ENCODE measurements at regions not wholly inside any gene's neighbourhood (a gene's known extent, or its start where the extent isn't known, plus 50 kb on each side); places are given as distances from the start of the nearest gene placed in this dataset.
"Not testable (repeated sequence)": the region's sequence is repeated elsewhere in the genome, so short reads cannot be mapped to it uniquely, and the experiment has no call there.

DNA sequence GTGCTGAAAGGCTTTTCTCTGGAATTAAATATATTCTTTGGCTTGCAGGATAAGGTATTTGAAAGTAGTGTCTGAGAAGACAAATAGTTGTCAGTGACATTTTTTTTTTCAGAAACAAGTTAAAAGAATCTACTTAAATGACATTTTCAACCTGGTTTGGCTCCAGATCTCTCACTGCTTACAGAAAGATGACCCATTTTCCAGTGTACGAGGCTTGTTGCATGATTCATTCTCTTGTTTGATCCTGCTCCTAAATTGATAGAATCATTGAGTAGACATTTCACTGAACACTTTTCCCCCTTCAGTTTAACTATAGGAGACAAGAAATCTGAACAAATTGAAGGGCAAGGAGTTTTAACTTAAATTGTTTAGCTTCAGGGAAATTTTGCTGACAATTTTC, 546.1 kb downstream of the ZNF608 start:
- no peak overlapping the region for H3K4me3 ChIP-seq (ENCODE audit: low read depth, low read length)

DNA sequence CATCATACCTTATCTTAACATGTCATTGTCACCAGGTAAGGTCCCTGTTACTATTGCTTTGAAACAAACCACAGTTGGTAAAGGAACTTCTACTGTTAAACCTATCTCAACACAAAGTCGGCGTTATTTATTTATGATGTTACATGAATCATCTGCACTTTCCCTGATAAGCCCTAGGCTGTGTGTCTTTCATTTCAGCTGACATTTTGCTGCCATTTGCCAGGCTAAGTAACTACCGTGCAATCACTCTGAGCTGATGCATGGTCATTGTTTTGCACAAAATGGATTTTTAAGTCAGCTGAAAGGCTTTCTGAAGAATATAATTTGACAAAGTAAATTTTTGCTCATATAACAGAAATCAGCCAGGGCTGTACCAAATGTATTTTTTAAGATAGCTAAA, 546.5 kb downstream of the ZNF608 start:
- no peak overlapping the region for H3K4me3 ChIP-seq (ENCODE audit: low read depth, low read length)

DNA sequence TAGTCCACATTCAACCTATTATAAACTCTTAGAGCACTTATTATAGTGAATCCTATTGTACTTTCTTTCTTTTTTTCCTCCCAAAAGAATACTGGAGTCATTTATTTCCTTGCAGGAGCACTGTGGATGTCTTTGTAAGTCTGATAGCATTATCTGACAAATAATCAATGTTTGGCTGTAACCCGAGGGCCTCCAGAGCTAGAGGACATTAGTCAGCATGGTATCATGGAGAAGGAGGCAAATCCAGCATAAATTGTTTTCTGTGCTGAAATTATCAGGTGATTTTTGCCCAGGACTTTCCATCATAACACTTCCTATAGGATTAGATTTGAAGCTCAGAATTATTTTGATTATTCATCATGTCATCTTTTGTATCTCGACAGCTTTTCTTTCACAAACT, 551.0 kb downstream of the ZNF608 start:
- H3K4me3 ChIP-seq (ENCODE audit: low read depth, low read length), result no peak overlapping the region

DNA sequence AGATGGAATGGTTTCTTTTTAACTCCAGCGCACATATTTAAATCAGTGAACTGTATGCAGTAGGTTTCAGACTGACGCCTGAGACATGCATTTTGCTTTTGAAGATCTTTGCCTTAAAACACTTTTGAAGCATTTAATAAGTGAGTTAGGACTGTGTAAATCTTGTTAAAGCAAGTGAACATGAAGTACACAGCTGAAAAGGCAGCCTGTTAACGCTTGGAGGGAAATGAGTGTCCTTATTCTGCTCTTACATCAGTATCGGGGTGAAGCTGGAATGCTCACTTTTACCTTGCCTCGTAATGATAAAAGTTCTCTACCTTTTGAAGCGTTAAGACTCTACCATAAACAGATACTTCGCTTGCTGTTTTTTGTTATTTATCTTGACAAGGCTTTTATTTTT, 552.2 kb downstream of the ZNF608 start:
- H3K4me3 ChIP-seq (ENCODE audit: low read depth, low read length), result no peak overlapping the region

DNA sequence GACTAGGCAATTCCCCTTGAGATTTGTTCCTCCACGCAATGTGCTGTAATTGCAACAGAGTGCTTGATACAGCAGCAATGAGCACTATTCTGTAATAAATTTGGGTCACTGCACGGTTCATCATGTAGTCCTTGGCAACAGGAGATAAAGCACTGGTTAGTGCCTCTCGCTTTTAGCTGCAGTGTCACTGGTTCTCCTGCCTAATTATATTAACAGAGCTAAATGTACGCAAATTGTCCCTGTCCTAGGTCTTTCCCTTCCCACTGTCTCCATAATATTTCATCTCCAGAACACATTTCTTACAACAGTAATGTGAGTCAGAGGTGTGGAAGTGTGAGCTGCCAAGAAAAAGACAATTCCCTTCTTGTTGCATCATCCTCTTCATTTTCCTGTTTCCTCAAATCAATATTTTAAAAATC, 553.1 kb downstream of the ZNF608 start:
- H3K4me3 ChIP-seq (ENCODE audit: low read depth, low read length), result no peak overlapping the region

DNA sequence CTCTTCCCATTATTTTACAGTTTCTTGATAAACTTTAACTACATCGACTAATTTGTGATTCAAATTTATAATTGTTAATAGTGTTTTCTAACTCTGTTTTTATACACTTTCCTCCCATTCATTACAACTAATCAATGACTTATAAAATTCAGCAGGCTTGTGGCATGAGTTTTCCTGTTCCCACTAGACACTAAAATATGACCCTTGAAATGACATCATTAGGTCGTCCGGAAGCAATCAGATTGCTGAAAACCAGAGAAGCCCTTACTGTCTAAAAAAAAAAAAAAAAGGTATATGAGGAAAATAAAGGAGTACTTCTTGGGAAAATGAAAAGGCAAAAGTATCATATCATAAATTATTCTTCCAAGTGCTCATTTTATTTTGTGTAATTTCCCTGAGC, 553.7 kb downstream of the ZNF608 start:
- H3K4me3 ChIP-seq (ENCODE audit: low read depth, low read length), result no peak overlapping the region

DNA sequence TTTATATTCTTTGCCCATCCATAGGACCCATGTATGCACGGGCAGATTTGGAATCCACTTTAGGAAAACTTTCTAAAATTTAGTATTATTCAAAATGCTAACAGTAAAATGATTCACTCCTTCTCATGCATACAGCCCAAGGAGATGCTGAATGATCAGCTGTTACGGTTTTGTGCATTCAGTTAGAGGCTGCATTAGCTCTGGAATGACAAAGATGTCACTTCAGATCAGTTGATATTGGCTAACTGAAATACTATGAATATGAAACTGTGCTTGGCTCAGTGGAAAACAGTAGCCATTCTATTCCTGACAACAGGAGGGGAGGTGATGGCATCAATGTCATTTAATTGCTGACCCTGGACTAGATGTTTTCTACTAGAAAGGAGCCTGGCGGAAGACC, 560.7 kb downstream of the ZNF608 start:
- H3K4me3 ChIP-seq (ENCODE audit: low read depth, low read length), result no peak overlapping the region

DNA sequence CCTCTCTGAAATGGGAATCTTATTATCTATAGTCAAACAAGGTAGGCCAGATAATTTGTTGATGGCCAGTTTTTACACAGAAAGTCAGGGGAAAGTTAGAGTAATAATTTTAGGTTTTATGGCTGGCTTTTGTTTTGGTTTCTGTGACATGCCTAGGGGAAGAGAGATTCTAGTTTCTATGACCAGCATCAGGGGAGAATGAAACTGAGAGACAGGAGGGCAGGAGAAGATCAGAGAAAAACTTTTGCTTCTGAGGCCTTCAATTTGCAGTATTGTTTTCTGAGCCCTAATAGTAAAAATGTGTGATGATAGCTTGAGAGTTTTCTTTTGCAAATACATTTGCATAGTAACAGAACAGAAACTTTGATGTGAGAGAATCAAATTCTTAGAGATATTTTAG, 564.3 kb downstream of the ZNF608 start:
- no peak overlapping the region for H3K4me3 ChIP-seq (ENCODE audit: low read depth, low read length)

DNA sequence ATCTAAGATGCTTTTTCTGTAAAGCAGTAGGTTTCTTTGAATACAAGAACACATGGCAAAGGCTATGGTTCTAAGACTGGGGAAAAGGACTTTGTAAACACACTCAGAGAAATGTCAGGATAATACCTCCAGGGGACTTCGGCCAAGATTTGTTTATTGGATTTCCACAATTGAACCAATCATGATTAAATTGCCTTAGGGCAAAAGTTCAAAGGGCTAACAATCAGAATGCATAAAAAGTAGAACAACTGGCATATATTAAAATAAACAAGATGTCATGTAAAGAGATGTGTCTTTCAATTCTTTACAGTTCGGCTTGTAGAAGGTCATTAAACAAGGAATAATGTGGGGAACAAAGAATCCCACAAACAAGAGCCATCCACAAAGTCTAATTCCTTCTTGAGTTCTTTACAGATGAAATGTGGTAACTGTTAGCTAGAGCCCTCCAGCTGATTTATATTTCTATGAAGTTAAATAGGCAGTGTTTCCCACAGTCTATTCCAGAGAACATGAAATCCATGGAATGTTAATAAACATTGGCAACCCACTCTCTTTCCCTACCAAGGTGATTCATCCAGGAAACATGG, 565.5 kb downstream of the ZNF608 start:
- no peak overlapping the region for H3K4me3 ChIP-seq (ENCODE audit: low read depth, low read length)

DNA sequence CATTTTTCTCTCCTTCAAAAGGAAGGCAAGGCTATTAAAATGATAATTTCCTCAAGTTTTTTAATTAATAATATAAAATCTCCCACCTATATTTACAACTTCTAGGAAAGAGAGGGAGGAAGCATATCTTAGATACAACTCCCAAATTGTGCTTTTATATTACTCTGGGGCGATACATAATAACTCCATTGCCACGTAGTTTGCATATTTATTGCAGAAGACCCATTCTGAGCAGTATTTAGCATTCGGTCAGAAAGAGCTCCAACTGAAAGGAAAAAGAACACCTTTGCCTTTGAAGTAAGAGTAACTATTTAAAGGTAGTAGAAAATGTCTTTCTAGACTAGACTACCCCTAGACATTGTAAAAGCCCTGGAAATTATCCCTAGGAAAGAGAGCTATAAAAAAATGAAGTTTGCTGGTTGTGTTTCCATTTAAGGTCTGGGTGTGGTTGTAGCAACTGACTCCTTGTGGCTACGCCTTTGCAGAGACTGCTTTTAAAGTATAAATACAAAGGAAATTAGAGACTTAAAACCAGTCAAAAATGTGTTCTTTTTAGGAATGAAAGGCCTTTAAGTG, 566.1 kb downstream of the ZNF608 start:
- H3K4me3 ChIP-seq (ENCODE audit: low read depth, low read length), result no peak overlapping the region

DNA sequence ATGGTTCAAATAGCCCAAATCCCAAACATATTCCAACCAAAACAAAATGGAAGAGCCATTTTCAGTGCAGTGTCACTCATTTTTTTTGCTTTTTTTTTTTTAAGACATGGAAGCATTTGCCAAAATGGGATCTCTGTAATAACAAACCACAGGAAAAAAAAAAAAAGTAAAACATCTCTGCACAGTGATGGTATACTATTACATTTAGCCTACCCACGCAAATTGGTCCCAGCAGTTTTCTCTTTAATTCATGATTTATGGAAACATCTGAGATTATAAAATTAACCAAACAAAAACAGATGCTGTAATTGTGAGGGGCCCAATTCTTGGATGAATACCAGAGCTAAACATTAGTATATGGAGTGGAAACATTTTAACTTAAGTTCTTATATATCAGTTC, 566.6 kb downstream of the ZNF608 start:
- H3K4me3 ChIP-seq (ENCODE audit: low read depth, low read length), result no peak overlapping the region

DNA sequence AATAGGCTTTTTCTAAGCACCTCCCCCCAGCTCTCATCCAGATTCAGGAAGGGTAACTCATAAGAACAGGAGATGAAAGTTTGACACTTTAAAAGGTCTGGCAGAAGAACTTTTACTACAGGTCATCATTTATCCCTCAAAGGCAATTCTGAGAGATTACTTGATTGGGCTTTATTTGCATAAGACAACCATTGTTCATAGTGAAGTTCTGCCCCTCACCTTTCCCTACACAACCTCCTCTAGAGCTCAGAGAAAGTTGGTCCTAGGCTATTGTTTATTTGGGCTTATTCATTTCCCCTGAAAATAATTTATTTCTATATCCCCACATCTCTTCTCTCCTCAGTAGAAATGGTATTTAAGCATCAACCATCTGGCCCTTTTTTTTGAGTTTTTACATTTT, 568.4 kb downstream of the ZNF608 start:
- H3K4me3 ChIP-seq (ENCODE audit: low read depth, low read length), result no peak overlapping the region

DNA sequence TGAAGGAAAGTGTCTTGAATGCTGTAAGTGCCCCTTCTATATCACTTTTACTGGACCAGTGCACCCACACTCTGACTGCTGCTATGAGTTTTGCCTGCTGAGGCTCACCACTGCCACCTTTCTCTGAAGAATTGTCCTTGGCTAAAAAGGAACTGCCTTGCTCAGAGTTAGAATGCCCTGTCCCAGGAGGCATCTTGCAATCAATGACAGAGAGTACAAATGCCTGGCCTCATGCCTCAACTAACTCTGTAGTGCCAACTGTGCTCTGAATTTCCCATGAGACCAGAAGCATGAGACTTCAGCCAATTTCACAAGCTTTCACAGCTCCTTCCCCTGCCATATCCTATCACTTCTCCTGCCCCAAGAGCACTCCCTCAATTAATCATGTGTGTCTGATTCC, 569.7 kb downstream of the ZNF608 start:
- H3K4me3 ChIP-seq (ENCODE audit: low read depth, low read length), result no peak overlapping the region

DNA sequence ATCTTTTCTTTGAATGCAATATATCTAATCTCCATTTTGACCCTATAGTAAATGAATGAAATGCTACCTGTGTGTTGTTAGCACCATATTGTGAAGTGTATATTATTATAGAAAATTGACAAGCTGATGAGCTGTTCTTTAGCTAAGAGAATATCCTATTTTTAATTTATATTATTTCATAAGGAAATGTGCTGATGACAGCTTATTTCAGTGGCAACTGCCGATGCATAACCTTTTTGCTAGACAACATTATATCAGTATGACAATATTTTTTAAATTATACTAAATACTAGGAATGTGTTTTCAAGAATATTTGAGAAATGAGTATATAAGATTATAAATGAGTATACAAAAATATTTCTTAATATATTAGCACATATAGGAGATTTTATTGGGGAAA, 573.1 kb downstream of the ZNF608 start:
- no peak overlapping the region for H3K4me3 ChIP-seq (ENCODE audit: low read depth, low read length)

DNA sequence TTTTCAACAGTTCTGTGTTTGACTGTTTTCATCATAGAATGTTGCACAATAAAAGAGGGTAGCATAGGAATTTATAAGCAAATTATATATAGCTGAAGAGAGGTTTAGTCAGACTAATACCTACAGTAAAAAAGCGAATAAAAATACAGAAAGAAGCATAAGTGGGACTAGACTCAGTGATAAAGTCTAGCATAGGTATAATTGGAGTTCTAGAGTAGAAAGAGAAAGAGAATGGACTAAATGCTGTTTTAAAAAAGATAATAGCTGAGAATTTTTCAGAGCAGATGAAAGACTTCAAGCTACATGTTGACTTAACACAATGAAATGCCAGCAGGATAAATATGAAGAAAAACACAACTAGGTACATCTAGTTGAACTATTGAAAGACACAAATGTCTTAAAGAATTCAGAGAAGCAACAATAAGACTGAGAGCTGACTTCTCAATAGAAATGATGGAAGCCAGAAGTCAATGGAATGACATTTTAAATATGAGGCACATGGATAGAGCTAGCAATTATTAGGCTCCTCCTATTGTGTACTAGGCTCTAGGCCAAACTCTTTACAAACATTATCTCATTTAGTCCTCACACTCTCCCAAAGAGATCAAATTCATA, 573.9 kb downstream of the ZNF608 start:
- no peak overlapping the region for H3K4me3 ChIP-seq (ENCODE audit: low read depth, low read length)

DNA sequence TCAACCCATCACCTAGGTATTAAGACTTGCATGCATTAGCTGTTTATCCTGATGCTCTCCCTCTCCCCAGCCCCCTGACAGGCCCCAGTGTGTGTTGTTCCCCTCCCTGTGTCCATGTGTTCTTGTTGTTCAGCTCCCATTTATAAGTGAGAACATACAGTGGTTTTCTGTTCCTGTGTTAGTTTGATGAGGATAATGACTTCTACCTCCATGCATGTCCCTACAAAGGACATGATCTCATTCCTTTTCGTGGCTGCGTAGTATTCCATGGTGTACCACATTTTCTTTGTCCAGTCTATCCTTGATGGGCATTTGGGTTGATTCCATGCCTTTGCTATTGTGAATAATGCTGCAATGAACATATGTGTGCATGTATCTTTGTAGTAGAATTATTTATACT, 578.3 kb downstream of the ZNF608 start:
- not testable (repeated sequence) for H3K4me3 ChIP-seq (ENCODE audit: low read depth, low read length)

DNA sequence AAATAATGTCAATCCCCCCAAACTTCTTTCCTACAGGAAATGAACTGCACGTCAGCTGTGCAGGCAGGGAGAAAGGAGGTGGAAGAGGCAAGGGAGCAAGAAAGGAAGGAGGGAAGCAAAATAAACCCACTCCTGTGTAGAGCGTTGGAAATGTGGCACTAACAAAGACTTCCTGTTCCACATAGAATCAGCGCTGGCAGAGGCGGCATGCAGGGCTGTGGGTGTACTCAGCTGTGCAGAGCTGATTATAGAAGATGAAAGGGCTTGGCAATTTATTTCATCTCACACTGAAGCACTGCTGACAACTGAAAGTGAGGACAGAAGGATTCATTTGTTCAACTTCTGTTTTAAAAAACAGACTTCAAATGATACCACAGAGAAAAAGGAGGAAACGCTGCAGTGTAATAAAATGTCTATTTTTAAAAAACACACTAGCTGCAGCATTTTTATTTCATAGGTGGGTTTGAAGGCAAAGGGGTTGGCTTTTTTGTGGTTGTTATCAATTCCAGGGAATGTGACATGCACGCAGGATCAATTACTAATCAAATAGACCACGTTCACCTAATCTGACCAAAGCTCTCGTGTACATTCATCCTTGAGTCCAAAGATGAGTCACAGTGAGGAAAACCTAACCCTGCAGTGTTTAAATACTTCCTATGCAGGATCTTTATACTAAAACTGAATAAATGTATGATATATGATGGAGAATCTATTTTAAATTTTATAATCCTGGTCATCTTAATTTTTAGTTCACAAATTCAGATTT, 583.5 kb downstream of the ZNF608 start:
- H3K4me3 ChIP-seq (ENCODE audit: low read depth, low read length), result no peak overlapping the region

DNA sequence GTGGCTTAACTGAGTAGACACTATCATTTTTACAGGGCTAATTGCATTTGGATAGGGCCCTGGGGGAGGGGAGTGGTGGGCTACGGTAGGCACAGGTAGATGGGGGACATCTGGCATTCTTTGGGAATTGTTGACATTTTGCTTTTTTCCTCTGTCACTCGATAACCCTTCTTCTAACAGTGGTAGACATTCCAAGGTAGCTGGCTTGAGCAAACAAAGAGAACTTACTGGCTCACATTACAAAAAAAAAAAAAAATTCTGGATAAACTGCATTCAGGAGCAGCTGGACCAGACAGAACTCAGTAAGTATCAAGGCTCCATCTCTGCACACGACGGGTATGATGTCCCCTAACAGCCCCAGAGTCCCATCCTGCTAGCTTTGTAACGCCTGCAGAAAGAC, 585.2 kb downstream of the ZNF608 start:
- H3K4me3 ChIP-seq (ENCODE audit: low read depth, low read length), result no peak overlapping the region

DNA sequence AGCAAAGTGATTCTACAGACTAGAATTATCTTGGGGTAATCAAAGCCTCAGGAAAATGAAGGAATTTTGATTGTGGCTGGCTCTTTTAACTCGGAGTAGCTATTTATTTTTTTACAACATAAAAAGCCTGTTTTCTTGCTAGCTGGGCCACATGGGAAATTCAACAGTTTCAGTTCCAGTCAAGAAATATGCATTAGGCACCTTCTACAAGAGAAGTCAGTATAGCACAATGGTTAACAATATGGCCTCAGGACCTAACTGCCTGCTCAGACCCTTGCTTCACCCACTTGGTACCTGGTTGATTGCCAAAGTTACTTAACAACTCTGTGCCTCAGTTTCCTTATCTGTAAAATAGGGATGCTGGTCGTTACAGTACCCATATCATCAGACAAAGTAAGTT, 586.2 kb downstream of the ZNF608 start:
- H3K4me3 ChIP-seq (ENCODE audit: low read depth, low read length), result no peak overlapping the region

DNA sequence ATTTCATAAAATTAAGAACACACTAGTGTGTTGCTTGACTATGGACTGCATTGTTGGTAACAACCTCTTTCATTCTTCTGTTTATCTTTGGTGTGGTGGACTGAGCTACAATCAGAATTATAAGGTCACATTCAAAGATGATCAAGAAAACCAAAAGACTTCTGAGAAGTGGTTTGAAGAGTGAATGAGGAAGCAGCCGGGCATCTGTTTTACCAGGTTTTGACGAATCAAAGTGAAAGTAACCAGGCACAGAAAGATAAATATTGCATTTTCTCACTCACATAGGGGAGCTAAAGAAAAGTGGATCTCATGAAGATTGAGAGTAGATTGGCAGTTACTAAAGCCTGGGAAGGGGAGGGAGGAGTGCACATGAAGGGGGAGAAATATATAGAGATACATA, 589.1 kb downstream of the ZNF608 start:
- H3K4me3 ChIP-seq (ENCODE audit: low read depth, low read length), result no peak overlapping the region

DNA sequence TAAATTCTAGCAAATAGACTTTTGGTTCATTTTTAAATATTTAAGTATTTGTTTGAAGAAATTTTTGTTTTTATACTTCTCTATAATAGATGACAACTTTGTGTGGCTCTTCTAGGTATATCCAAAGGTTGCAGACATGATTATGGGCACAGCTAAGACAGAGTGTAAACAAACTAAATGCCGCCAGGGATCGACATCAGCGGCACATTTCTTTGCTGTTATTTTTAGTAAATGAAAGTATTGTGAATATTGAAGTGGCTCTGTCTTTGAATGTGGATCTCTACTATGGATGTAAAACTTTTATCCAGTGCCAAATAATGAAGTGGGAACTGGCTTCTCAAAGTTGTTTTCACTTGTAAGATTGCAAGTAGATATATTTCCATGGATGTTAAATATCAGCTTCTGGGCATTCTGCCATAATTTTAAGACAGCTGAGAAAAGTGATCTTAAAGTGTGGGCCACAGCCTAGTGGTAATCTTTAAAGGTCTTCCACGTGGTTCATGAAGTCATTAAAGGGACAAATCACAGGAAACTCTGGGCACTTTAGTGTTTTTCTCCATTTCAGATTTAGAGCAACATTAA, 589.9 kb downstream of the ZNF608 start:
- no peak overlapping the region for H3K4me3 ChIP-seq (ENCODE audit: low read depth, low read length)

DNA sequence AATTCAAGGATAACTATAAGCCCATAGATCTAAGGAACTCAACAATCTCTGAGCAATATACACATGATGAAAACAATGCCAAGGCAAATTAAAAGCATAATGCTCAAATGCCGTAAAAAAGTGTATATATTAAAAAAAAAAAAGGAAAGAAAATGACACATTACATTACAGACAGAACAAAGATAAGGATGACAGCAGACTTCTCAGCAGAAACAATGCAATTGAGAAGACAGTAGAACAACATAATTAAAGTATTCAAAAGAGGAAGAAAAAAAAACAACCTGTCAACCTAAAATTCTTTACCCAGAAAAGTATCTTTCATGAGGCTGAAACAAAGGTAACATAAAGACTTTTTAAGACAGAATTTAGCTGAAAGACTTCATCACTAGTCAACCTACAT, 591.7 kb downstream of the ZNF608 start:
- H3K4me3 ChIP-seq (ENCODE audit: low read depth, low read length), result no peak overlapping the region
